Stimulated activated CD4-positive, alpha-beta T cell treated with anti-CD3 and anti-CD28 coated beads, Interleukin-4, amount 100 ng/mL, for 48 hours (primary cell): ENCODE measurements at regions not wholly inside any gene's neighbourhood (a gene's known extent, or its start where the extent isn't known, plus 50 kb on each side); places are given as distances from the start of the nearest gene placed in this dataset.
"Not testable (repeated sequence)": the region's sequence is repeated elsewhere in the genome, so short reads cannot be mapped to it uniquely, and the experiment has no call there.

Experiments used
- DNase-seq, 2 donors: peaks; one replicate each; pipeline ENCODE4 v3.0.0-alpha.2; 2020; ENCODE audit warnings: low read depth in 2 of 2

DNA sequence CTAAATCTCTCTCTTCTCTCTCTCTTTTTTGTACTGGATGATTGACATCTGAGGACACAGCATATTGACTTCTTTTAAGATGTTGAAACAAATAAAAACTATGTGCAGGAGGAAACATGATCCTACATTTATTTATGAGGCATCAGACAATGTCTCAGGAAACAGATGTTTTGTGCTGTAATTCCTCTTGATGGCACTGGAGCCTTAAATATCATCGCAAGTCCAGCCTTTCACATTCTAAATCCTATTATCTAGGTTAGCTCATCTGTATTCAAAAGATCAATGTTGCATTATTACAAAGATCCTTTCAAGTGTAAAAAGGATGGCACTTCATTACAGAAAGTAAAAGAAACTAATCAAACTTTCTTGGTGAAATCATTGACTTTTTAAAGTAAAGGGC is 63.9 kb downstream of the MAT2B start:
- DNase-seq, result no peak

- DNase-seq, result no peak
Observed at GRCh38 chr5:163571744-163572143, 66.3 kb downstream of the MAT2B start.

GRCh38 chr5:163574472-163575440 is 69.3 kb downstream of the MAT2B start:
- no peak for DNase-seq

DNA sequence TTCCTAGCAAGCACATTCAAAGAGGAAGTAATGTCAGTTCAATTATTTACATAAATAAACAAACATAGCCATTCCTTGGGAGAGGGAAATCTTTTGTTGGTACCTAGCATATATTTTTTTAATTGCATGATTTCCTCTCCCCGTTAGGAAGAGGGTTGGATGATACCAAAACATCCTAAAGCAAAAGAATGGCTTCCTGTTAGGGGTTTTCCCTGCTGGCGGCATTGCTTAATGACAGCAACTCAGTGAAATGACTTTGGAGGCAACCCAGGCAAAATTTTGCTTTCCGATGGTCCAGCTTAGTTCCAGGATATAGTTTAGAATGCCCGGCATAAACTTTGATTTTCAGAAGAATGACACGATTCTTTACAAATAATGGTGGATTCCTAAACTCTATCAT is 73.2 kb downstream of the MAT2B start:
- no peak for DNase-seq

- DNase-seq, result no peak
Observed at GRCh38 chr5:163579729-163580128, 74.3 kb downstream of the MAT2B start.

GRCh38 chr5:163580516-163580915 is 75.1 kb downstream of the MAT2B start:
- DNase-seq, result no peak

- DNase-seq, result not testable (repeated sequence)
Observed at GRCh38 chr5:163583491-163584153, 78.2 kb downstream of the MAT2B start.

- DNase-seq, result no peak
Observed at GRCh38 chr5:163585206-163585605, 79.8 kb downstream of the MAT2B start.

GRCh38 chr5:163586531-163586956 is 81.1 kb downstream of the MAT2B start:
- DNase-seq, result no peak

- DNase-seq, result no peak
Observed at GRCh38 chr5:163594951-163595350, 89.5 kb downstream of the MAT2B start.

- no peak for DNase-seq
Observed at GRCh38 chr5:163595932-163596607, 90.7 kb downstream of the MAT2B start.

GRCh38 chr5:163596608-163597315 is 91.3 kb downstream of the MAT2B start:
- no peak for DNase-seq

DNA sequence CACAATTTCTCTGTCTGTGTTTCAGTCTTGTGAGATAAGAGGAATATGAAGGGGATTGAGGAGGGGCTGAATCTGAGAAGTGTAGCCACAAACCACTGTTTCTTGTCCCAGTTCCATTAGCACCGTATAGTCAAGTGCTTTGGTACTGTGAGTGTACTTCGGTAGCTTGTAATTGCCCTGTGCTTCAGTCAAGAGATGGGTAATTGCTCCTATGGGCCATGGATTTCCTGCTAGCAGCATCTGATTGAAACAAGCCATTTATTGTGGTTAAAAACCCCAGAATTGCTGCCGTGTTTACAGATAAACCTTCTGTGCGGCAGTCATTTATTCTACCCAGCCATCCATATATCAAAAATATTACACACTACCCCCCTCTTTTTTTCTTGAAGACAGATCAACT is 98.6 kb downstream of the MAT2B start:
- no peak for DNase-seq

DNA sequence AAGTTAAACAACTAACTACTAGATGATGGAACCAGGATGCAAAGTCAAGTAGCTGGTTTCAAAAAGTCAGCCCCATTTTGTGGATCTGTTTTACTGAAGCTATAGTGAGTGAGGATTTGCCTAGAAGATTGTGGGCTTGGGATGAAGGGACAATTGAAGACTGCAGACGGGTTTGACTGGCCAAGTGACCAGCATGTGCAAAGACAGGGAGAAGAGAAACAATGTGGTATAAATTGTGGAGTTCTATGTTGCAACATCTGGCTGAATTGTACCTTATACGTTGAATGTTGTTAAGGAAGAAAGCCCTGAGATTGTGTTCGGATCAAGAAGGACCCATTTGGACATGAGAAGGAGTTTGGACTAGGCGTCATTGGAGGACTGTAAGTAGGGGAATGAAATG is 101.8 kb downstream of the MAT2B start:
- no peak for DNase-seq

- no peak for DNase-seq
Observed at GRCh38 chr5:163608621-163609020, 103.2 kb downstream of the MAT2B start.

DNA sequence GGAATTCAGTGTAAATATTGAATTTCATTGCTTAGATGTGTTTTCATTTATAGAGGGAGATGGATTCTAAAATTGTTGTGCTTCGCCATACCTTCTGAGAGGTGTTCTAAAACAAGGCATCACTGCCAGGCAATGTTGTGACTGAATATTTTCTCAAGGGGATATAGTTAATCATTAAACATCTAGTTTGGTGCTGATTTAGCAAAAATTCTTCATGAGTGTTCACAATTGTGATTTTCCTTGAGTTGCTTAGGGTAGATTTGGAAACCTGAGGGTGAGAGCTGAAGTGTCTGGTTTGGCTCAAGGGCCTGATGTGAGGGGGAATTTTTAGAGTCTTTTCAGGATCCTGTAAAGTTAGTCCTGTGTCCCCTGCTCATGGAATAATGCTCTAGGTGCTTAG is 104.5 kb downstream of the MAT2B start:
- no peak for DNase-seq

DNA sequence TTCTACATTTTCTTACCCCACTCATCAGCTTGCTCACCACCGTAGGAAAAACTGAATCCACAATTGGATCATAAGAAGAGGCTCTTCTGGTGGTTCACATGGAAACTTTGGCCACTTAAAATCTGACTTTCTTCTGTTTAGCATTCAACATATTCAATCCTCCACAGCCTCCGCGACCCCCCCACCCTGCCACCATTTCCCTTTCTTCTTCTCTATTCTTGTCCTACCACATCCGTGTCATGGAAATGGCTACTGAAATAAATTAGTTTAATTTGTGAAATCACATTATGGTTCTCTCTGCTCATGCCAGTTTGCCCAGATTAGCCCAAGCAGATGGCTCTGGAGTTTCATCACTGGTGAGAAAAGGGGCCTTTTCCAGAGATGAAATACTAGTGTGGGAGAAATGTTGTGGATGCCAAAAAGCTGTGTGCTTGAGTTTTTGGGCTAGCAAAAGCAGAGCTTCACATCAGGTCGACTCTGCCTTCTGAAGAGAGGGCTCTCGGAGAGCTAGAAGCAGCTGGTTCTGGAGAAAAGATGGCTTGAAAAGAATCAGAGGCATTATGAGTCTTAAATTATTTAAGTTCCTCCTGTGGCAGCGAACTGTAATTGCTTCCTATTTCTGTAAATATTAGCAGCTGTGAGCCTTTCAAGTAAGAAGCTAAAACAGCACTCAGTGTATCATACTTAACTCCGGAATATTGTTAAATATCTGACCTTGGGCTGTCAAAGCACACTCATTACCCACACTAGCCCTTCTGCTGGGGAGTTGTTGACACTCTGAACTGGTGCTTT is 107.1 kb downstream of the MAT2B start:
- DNase-seq, result no peak

DNA sequence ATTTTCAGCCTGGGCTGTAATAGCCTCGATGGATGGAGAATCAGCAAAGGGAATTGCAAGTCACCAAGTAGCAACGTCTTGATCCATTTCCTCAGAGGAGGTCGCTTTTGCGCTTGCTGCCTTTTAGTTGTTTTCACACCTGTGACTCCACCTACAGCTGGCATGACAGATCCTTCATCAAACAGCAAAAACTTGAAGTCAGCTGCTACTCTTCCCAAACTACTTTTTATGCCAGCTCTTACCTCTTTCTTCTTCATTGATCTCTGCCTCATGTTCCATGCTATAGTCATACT is 107.7 kb downstream of the MAT2B start:
- no peak for DNase-seq

DNA sequence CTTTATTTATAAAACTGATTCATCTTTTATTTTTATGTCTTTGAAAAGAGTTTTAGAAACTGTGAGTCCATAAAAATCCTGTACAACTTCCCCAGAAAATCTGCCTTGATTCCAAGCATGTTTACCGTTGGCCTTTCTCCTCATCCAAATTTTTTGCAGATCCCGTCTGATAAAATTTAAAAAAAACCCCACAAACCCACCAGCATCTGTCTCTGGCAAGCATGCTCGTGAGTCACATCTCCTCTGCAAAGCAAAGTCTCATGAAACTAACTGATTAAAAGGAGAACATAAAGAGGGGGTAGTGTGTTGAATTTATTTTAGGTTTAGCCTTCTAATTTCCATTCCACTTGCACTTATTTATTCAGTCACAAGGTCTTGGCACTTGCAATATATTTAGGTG is 109.4 kb downstream of the MAT2B start:
- DNase-seq, result no peak

DNA sequence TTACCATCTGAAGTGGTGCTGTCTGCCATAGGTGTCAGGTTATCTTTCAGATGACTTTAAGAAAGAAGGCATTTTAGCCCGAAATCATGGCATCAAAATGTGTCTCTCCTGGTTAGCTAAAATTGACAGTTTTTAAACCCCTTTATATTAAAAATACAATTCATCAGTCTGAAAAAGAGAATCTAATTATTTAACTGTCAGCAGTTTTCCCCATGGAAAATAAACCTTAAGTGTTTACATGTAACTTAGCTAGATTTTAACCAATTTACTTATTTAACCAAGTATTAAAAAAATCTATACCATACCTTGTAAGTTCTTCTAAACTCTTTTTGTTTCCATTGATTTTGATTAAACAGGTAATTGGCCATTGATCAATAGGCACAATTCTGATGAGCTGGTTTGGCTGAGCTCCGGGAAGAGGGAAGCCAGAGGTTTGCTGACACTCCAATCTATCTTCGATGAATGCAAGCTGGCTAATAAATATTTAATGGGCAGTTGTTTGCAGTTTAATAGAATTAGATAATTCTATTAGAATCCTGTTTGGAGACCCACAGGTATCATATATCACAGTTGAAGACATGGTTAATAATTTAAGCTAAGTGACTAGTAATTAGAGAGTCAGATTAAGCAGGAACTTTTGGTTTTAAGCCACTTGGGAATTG is 114.0 kb downstream of the MAT2B start:
- no peak for DNase-seq

GRCh38 chr5:163619951-163620350 is 114.5 kb downstream of the MAT2B start:
- DNase-seq, result no peak
